Activated T-helper 17 cell treated with anti-CD3 and anti-CD28 coated beads, Interleukin-2, amount 50 U/mL, for 72 hours (primary cell): ENCODE measurements at regions not wholly inside any gene's neighbourhood (a gene's known extent, or its start where the extent isn't known, plus 50 kb on each side); places are given as distances from the start of the nearest gene placed in this dataset.

Experiments
- ATAC-seq: fragments of 150-1000 bp; cut with Tn5 transposase; replicated peaks from 2 replicates; pipeline ENCODE4 v1.10.0; 2021; ENCODE audit warnings: mild to moderate bottlenecking, moderate library complexity
- H3K27ac Mint-ChIP-seq: one replicate; pipeline ENCODE4 v1.8.0; 2022; ENCODE audit warnings: mixed read lengths
- H3K27me3 Mint-ChIP-seq: one replicate; pipeline ENCODE4 v1.8.0; 2022; ENCODE audit warnings: mixed read lengths
- H3K36me3 Mint-ChIP-seq: one replicate; pipeline ENCODE4 v1.8.0; 2022; ENCODE audit warnings: low read depth, mild to moderate bottlenecking, mixed read lengths
- H3K4me1 Mint-ChIP-seq: one replicate; pipeline ENCODE4 v1.8.0; 2022; ENCODE audit warnings: mixed read lengths
- H3K4me3 Mint-ChIP-seq: one replicate; pipeline ENCODE4 v1.8.0; 2022; ENCODE audit warnings: mild to moderate bottlenecking, mixed read lengths
- H3K9me3 Mint-ChIP-seq: one replicate; pipeline ENCODE4 v1.8.0; 2022; ENCODE audit warnings: mixed read lengths

DNA sequence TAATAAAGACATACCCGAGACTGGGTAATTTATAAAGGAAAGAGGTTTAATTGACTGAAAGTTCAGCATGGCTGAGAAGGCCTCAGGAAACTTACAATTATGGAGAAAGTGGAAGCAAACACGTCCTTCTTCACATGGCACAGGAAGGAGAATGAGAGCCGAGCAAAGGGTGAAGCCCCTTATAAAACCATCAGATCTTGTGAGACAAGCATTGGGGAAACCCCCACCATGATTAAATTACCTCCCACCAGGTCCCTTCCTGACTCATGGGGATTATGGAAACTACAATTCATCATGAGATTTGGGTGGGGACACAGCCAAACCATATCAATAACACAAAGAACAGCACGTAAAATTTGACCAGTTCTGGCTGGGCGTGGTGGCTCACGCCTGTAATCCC, 85.6 kb upstream of the ATF7IP start:
- ATAC-seq = peak; percentile 77
- H3K27ac Mint-ChIP-seq = peak overlapping the region; percentile 37
- H3K4me1 Mint-ChIP-seq = peaks cover 5% of the 10 kb centered on the region
- H3K9me3 Mint-ChIP-seq = peaks cover 6% of the 10 kb centered on the region
- peak overlapping the region; percentile 2 for H3K4me3 Mint-ChIP-seq
- no peaks in the 10 kb centered on the region for H3K27me3 Mint-ChIP-seq
- no peaks in the 10 kb centered on the region for H3K36me3 Mint-ChIP-seq

DNA sequence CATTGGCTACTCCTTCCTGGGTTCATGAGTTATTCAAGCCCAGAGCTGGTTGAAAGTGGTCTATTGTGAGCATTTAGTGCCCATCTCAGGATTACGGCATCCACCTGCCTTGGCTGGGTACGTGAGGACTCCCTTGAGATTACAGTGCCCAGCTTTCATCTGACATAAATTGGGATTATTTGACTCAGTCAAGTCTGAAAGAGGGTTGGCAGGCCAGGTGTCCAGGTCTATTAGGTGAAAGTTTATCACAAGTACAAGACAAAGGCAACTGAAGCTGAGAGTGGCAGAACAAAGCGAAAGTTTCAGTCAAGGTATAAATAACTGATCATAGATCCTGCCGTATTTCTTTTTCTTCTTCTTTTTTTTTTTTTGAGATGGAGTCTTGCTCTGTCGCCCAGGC, 84.6 kb upstream of the ATF7IP start:
- H3K27ac Mint-ChIP-seq = no peak overlapping the region
- no peak overlapping the region for H3K4me3 Mint-ChIP-seq
- ATAC-seq = no peak
- no peaks in the 10 kb centered on the region for H3K36me3 Mint-ChIP-seq
- peaks cover 6% of the 10 kb centered on the region for H3K9me3 Mint-ChIP-seq
- H3K4me1 Mint-ChIP-seq = peaks cover 1% of the 10 kb centered on the region
- no peaks in the 10 kb centered on the region for H3K27me3 Mint-ChIP-seq

- H3K27ac Mint-ChIP-seq = no peak overlapping the region
- no peaks in the 10 kb centered on the region for H3K36me3 Mint-ChIP-seq
- H3K27me3 Mint-ChIP-seq = no peaks in the 10 kb centered on the region
- H3K4me3 Mint-ChIP-seq = no peak overlapping the region
- H3K4me1 Mint-ChIP-seq = no peaks in the 10 kb centered on the region
- H3K9me3 Mint-ChIP-seq = peaks cover 6% of the 10 kb centered on the region
- ATAC-seq = no peak
Observed at GRCh38 chr12:14281539-14281938, 83.9 kb upstream of the ATF7IP start.

GRCh38 chr12:14283489-14284144, 81.9 kb upstream of the ATF7IP start:
- Mint-ChIP-seq H3K36me3 (no peaks in the 10 kb centered on the region), H3K4me3 (no peak overlapping the region), H3K9me3 (peaks cover 6% of the 10 kb centered on the region), H3K27ac (no peak overlapping the region), H3K4me1 (no peaks in the 10 kb centered on the region), H3K27me3 (no peaks in the 10 kb centered on the region)
- ATAC-seq = no peak

- H3K36me3 Mint-ChIP-seq = no peaks in the 10 kb centered on the region
- no peak overlapping the region for H3K4me3 Mint-ChIP-seq
- no peak overlapping the region for H3K27ac Mint-ChIP-seq
- H3K9me3 Mint-ChIP-seq = peaks cover 6% of the 10 kb centered on the region
- no peaks in the 10 kb centered on the region for H3K27me3 Mint-ChIP-seq
- no peaks in the 10 kb centered on the region for H3K4me1 Mint-ChIP-seq
- no peak for ATAC-seq
Observed at GRCh38 chr12:14284184-14284722, 81.2 kb upstream of the ATF7IP start.

DNA sequence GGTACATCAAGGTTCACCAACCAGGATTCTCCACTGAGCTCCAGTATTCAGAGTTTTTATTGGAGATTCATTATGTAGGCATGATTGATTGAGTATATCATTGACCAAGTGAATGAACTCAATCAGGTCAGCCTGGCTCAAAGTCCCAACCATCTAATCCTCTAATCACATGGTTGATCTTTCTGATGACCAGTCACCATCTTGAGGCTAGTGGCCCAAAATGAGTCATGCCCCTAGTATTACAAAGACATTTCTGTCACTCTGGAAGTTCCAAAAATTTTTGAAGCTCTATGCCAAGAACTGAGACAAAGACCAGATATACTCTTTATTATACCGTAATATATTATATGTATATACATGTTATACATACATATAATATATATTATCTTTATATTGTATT, 75.9 kb upstream of the ATF7IP start:
- Mint-ChIP-seq H3K4me1 (no peaks in the 10 kb centered on the region), H3K9me3 (peaks cover 5% of the 10 kb centered on the region), H3K36me3 (no peaks in the 10 kb centered on the region), H3K4me3 (no peak overlapping the region), H3K27ac (no peak overlapping the region), H3K27me3 (no peaks in the 10 kb centered on the region)
- no peak for ATAC-seq

DNA sequence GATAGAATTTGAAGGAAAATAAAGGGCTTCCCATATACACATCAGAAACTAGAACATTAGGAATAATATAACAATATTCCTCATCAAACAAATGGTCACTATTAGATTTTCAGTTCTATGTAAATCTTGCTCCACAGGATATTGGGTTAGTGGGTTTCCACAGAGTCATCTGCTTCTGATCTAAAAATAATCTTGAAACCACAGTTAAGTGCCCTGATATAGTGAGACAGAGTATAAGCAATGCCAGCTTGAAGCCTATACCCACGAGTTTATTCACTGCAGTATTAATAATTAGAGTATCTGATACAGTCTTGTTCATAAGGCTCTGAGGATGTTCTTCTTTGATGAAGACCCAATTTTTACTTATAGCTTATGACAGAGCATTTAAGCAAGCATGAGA, 74.5 kb upstream of the ATF7IP start:
- H3K27ac Mint-ChIP-seq = no peak overlapping the region

DNA sequence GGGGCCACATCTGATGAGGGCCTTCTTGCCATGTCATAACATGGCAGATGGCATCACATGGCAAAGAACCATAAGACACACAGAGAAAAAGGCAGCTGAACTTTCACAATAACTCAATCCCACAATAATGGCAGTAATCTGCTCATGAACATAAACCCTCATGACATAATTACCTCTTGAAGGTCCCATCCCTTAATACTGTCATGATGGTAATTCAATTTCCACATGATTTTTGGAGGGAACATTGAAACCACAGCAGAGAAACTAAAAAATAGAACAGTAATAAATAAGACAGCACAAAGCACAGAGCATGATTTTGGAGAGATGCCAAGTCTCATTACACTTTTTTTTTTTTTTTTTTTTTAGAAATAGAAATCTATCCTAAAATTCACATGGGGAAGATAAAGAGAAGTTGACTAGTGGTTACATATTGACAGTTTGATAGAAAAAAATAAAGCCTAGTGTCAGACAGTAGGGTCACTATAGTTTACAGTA, 61.8 kb upstream of the ATF7IP start:
- Mint-ChIP-seq H3K4me1 (no peaks in the 10 kb centered on the region), H3K9me3 (peaks cover 10% of the 10 kb centered on the region), H3K27me3 (no peaks in the 10 kb centered on the region)

More for the DNA sequence above, 74.5 kb upstream of the ATF7IP start:
- peaks cover 10% of the 10 kb centered on the region for H3K9me3 Mint-ChIP-seq
- no peaks in the 10 kb centered on the region for H3K36me3 Mint-ChIP-seq
- H3K27me3 Mint-ChIP-seq = no peaks in the 10 kb centered on the region
- no peaks in the 10 kb centered on the region for H3K4me1 Mint-ChIP-seq
- no peak overlapping the region for H3K4me3 Mint-ChIP-seq
- no peak for ATAC-seq

GRCh38 chr12:14307004-14307403, 58.5 kb upstream of the ATF7IP start:
- H3K4me3 Mint-ChIP-seq = no peak overlapping the region

More for the DNA sequence above, 61.8 kb upstream of the ATF7IP start:
- Mint-ChIP-seq H3K27ac (peak overlapping the region; percentile 19), H3K4me3 (no peak overlapping the region), H3K36me3 (no peaks in the 10 kb centered on the region)
- no peak for ATAC-seq

GRCh38 chr12:14308516-14308915, 57.0 kb upstream of the ATF7IP start:
- no peaks in the 10 kb centered on the region for H3K27me3 Mint-ChIP-seq

More at GRCh38 chr12:14307004-14307403, 58.5 kb upstream of the ATF7IP start:
- Mint-ChIP-seq H3K9me3 (no peaks in the 10 kb centered on the region), H3K4me1 (no peaks in the 10 kb centered on the region), H3K27ac (no peak overlapping the region), H3K27me3 (no peaks in the 10 kb centered on the region), H3K36me3 (no peaks in the 10 kb centered on the region)
- ATAC-seq = no peak

DNA sequence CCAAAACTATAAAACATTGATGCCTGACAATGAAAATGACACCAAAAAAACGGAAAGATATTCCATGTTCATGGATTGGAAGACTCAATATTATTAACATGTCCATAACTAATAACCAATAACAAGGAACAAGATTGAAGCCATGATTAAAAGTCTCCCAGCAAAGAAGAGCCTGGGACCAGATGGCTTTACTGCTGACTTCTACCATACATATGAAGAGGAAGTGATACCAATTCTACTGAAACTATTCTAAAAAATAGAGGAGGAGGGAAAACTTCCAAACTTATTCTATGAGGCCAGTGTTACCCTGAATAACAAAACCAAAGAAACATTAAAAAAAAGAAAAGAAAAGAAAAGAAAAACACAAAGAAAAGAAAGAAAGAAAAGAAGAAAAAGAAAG, 54.6 kb upstream of the ATF7IP start:
- Mint-ChIP-seq H3K9me3 (no peaks in the 10 kb centered on the region), H3K4me1 (no peaks in the 10 kb centered on the region), H3K27me3 (no peaks in the 10 kb centered on the region), H3K36me3 (no peaks in the 10 kb centered on the region), H3K27ac (no peak overlapping the region), H3K4me3 (no peak overlapping the region)
- no peak for ATAC-seq

More at GRCh38 chr12:14308516-14308915, 57.0 kb upstream of the ATF7IP start:
- ATAC-seq = no peak
- H3K9me3 Mint-ChIP-seq = no peaks in the 10 kb centered on the region
- H3K36me3 Mint-ChIP-seq = no peaks in the 10 kb centered on the region
- no peaks in the 10 kb centered on the region for H3K4me1 Mint-ChIP-seq
- H3K4me3 Mint-ChIP-seq = no peak overlapping the region
- H3K27ac Mint-ChIP-seq = no peak overlapping the region

DNA sequence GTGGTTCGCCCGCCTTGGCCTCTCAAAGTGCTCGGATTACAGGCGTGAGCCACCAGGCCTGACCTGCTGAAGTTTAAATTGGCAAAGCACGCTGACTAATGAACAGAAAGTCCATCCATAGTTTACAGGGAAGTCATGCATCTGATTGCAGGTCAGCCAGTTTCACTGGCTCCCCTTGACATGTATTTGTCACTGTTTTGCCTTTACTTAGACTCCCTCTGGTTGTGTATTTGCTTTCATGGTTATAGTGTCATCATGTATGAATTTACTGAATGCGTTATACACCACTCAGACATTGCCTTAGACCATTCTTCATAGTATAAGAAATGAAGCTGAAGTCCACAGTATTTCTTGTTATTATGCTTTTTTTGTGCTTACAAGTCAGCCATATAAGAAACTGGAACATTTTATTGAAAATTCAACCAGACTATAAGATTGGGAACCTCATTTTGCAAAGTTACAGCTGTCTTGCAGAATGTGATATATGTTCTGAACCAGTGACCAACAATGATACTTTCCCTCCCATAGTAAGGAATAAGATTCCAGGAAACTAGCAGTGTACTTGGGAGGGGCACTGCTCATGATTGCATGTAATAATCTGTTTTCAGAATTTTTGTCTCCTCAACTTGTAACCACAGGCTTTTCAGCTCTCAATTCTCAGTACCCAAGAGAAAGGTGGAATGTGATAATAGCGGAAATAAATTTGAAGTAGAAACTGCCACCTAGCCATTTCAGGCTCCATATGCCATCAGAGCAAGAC, 51.9 kb upstream of the ATF7IP start:
- no peak overlapping the region for H3K4me3 Mint-ChIP-seq
- no peak for ATAC-seq
- no peaks in the 10 kb centered on the region for H3K27me3 Mint-ChIP-seq
- H3K9me3 Mint-ChIP-seq = no peaks in the 10 kb centered on the region
- H3K27ac Mint-ChIP-seq = no peak overlapping the region
- H3K36me3 Mint-ChIP-seq = no peaks in the 10 kb centered on the region
- H3K4me1 Mint-ChIP-seq = no peaks in the 10 kb centered on the region

GRCh38 chr12:14314801-14315200, 50.7 kb upstream of the ATF7IP start:
- Mint-ChIP-seq H3K9me3 (no peaks in the 10 kb centered on the region), H3K36me3 (no peaks in the 10 kb centered on the region), H3K4me1 (no peaks in the 10 kb centered on the region), H3K27ac (no peak overlapping the region), H3K4me3 (no peak overlapping the region), H3K27me3 (no peaks in the 10 kb centered on the region)
- no peak for ATAC-seq

DNA sequence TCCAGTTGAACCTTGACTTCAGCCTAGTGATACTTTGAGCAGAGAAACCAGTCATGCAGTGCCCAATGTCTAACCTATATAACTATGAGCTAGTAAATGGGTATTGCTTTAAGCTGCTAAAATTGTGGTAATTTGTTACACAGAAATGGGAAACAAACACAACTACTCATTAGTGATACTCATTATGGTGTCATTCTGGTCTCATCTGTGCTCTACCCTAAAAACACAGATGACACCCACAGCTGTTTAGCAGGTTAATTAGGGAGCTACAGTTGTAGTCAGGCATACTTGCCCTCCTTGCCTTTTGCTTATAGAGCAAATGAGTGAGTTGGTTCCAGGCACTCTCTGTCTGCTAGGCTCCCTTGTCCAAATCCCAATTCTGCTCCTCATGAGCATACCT, 50.0 kb upstream of the ATF7IP start:
- Mint-ChIP-seq H3K4me3 (no peak overlapping the region), H3K36me3 (no peaks in the 10 kb centered on the region), H3K27me3 (no peaks in the 10 kb centered on the region), H3K4me1 (no peaks in the 10 kb centered on the region), H3K9me3 (no peaks in the 10 kb centered on the region), H3K27ac (no peak overlapping the region)
- no peak for ATAC-seq
